Stimulated activated naive CD8-positive, alpha-beta T cell treated with anti-CD3 and anti-CD28 coated beads, Interleukin-15, amount 100 ng/mL, for 72 hours (primary cell): ENCODE measurements at regions not wholly inside any gene's neighbourhood (a gene's known extent, or its start where the extent isn't known, plus 50 kb on each side); places are given as distances from the start of the nearest gene placed in this dataset.
"Not testable (repeated sequence)": the region's sequence is repeated elsewhere in the genome, so short reads cannot be mapped to it uniquely, and the experiment has no call there.

Experiments used
- ATAC-seq: fragments of 150-1000 bp; cut with Tn5 transposase; 2 replicates; pipeline ENCODE4 v1.10.0; 2021; ENCODE audit warnings: mild to moderate bottlenecking, moderate library complexity
- DNase-seq, 2 donors: peaks; one replicate each; pipeline ENCODE4 v3.0.0; 2021 to 2022
- H3K27ac Mint-ChIP-seq, 2 donors: one replicate each; pipeline ENCODE4 v1.8.0; 2022; ENCODE audit warnings: mild to moderate bottlenecking in 2 of 2, mixed read lengths in 2 of 2, moderate library complexity in 2 of 2
- H3K27me3 Mint-ChIP-seq: one replicate; pipeline ENCODE4 v1.8.0; 2022; ENCODE audit warnings: mixed read lengths
- H3K4me1 Mint-ChIP-seq: one replicate; pipeline ENCODE4 v1.8.0; 2022; ENCODE audit warnings: mild to moderate bottlenecking, mixed read lengths
- H3K4me3 Mint-ChIP-seq, 2 donors: one replicate each; pipeline ENCODE4 v1.8.0; 2022; ENCODE audit warnings: mild to moderate bottlenecking in 2 of 2, mixed read lengths in 2 of 2, moderate library complexity in 1 of 2
- H3K9me3 Mint-ChIP-seq, 2 donors: one replicate each; pipeline ENCODE4 v1.8.0; 2022; ENCODE audit warnings: mixed read lengths in 2 of 2

- no peaks in the 10 kb centered on the region for H3K27me3 Mint-ChIP-seq
- ATAC-seq (no peak), DNase-seq (no peak)
- no peak overlapping the region for H3K27ac Mint-ChIP-seq
- peaks cover 15% of the 10 kb centered on the region for H3K4me1 Mint-ChIP-seq
- no peaks in the 10 kb centered on the region for H3K9me3 Mint-ChIP-seq
- H3K4me3 Mint-ChIP-seq, result no peak overlapping the region
These were observed 467.6 kb upstream of the CFAP20DC start for GRCh38 chr3:59517388-59517787.

- Mint-ChIP-seq H3K27me3 (no peaks in the 10 kb centered on the region), H3K27ac (no peak overlapping the region), H3K4me3 (no peak overlapping the region), H3K9me3 (no peaks in the 10 kb centered on the region), H3K4me1 (peaks cover 25% of the 10 kb centered on the region)
- DNase-seq (no peak), ATAC-seq (no peak)
These were observed 466.1 kb upstream of the CFAP20DC start for GRCh38 chr3:59515966-59516365.

- Mint-ChIP-seq H3K27ac (peak overlapping the region in 1 of 2 donors; percentile 88), H3K4me3 (peak overlapping the region in 1 of 2 donors; percentile 25), H3K27me3 (no peaks in the 10 kb centered on the region), H3K4me1 (peaks cover 25% of the 10 kb centered on the region), H3K9me3 (no peaks in the 10 kb centered on the region)
- DNase-seq (no peak), ATAC-seq (peak; percentile 66)
These were observed 465.1 kb upstream of the CFAP20DC start for GRCh38 chr3:59514865-59515482.

- Mint-ChIP-seq H3K4me3 (no peak overlapping the region), H3K27me3 (no peaks in the 10 kb centered on the region), H3K9me3 (peaks cover 0 to 8% of the 10 kb centered on the region in 2 donors), H3K4me1 (peaks cover 25% of the 10 kb centered on the region), H3K27ac (no peak overlapping the region)
- no peak for ATAC-seq
- DNase-seq, result no peak
These were observed 463.7 kb upstream of the CFAP20DC start for GRCh38 chr3:59513570-59513969.

GRCh38 chr3:59512066-59512465 lies 462.2 kb upstream of the CFAP20DC start:
- ATAC-seq, result peak; percentile 73
- Mint-ChIP-seq H3K27ac (no peak overlapping the region), H3K9me3 (peaks cover 0 to 12% of the 10 kb centered on the region in 2 donors), H3K4me1 (peaks cover 25% of the 10 kb centered on the region), H3K4me3 (peak overlapping the region in 1 of 2 donors; percentile 31), H3K27me3 (no peaks in the 10 kb centered on the region)
- DNase-seq, result no peak

- H3K4me3 Mint-ChIP-seq, result no peak overlapping the region
- DNase-seq (no peak), ATAC-seq (no peak)
- no peak overlapping the region for H3K27ac Mint-ChIP-seq
- peaks cover 0 to 12% of the 10 kb centered on the region in 2 donors for H3K9me3 Mint-ChIP-seq
- no peaks in the 10 kb centered on the region for H3K27me3 Mint-ChIP-seq
- H3K4me1 Mint-ChIP-seq, result peaks cover 25% of the 10 kb centered on the region
These were observed 460.8 kb upstream of the CFAP20DC start for GRCh38 chr3:59510576-59510975.

- no peak for ATAC-seq
- H3K27me3 Mint-ChIP-seq, result no peaks in the 10 kb centered on the region
- peaks cover 16% of the 10 kb centered on the region for H3K4me1 Mint-ChIP-seq
- peaks cover 0 to 21% of the 10 kb centered on the region in 2 donors for H3K9me3 Mint-ChIP-seq
- H3K4me3 Mint-ChIP-seq, result no peak overlapping the region
- H3K27ac Mint-ChIP-seq, result no peak overlapping the region
- no peak for DNase-seq
These were observed 458.4 kb upstream of the CFAP20DC start for GRCh38 chr3:59508273-59508672.

- Mint-ChIP-seq H3K9me3 (peaks cover 0 to 22% of the 10 kb centered on the region in 2 donors), H3K27me3 (no peaks in the 10 kb centered on the region)
- no peak for ATAC-seq
These were observed 456.4 kb upstream of the CFAP20DC start for GRCh38 chr3:59506191-59506590.

GRCh38 chr3:59503441-59503840 lies 453.6 kb upstream of the CFAP20DC start:
- peaks cover 11% of the 10 kb centered on the region for H3K4me1 Mint-ChIP-seq
- H3K27me3 Mint-ChIP-seq, result no peaks in the 10 kb centered on the region
- no peak overlapping the region for H3K4me3 Mint-ChIP-seq
- DNase-seq (no peak), ATAC-seq (no peak)
- no peak overlapping the region for H3K27ac Mint-ChIP-seq
- peaks cover 0 to 13% of the 10 kb centered on the region in 2 donors for H3K9me3 Mint-ChIP-seq

More at GRCh38 chr3:59506191-59506590, 456.4 kb upstream of the CFAP20DC start:
- H3K4me1 Mint-ChIP-seq, result peaks cover 11% of the 10 kb centered on the region
- no peak overlapping the region for H3K27ac Mint-ChIP-seq
- no peak for DNase-seq
- no peak overlapping the region for H3K4me3 Mint-ChIP-seq

GRCh38 chr3:59502806-59503205 lies 453.0 kb upstream of the CFAP20DC start:
- ATAC-seq (peak; percentile 80), DNase-seq (peak; percentile 5 to 37)
- Mint-ChIP-seq H3K27me3 (no peaks in the 10 kb centered on the region), H3K4me3 (no peak overlapping the region), H3K27ac (no peak overlapping the region), H3K4me1 (peaks cover 11% of the 10 kb centered on the region), H3K9me3 (peaks cover 0 to 11% of the 10 kb centered on the region in 2 donors)

- H3K4me1 Mint-ChIP-seq, result peaks cover 17% of the 10 kb centered on the region
- no peak overlapping the region for H3K4me3 Mint-ChIP-seq
- ATAC-seq (no peak), DNase-seq (no peak)
- peaks cover 9% of the 10 kb centered on the region for H3K27me3 Mint-ChIP-seq
- no peak overlapping the region for H3K27ac Mint-ChIP-seq
- peaks cover 10 to 17% of the 10 kb centered on the region in 2 donors for H3K9me3 Mint-ChIP-seq
These were observed 450.1 kb upstream of the CFAP20DC start for GRCh38 chr3:59499954-59500353.

GRCh38 chr3:59499000-59499399 lies 449.2 kb upstream of the CFAP20DC start:
- no peak for ATAC-seq

GRCh38 chr3:59496250-59496649 lies 446.4 kb upstream of the CFAP20DC start:
- Mint-ChIP-seq H3K27me3 (peaks cover 9% of the 10 kb centered on the region), H3K4me1 (peaks cover 7% of the 10 kb centered on the region), H3K9me3 (peaks cover 9 to 12% of the 10 kb centered on the region in 2 donors), H3K4me3 (no peak overlapping the region), H3K27ac (no peak overlapping the region)
- ATAC-seq (no peak), DNase-seq (no peak)

More at GRCh38 chr3:59499000-59499399, 449.2 kb upstream of the CFAP20DC start:
- Mint-ChIP-seq H3K9me3 (peaks cover 12 to 17% of the 10 kb centered on the region in 2 donors), H3K27me3 (peaks cover 9% of the 10 kb centered on the region), H3K27ac (no peak overlapping the region), H3K4me1 (peaks cover 17% of the 10 kb centered on the region), H3K4me3 (no peak overlapping the region)
- DNase-seq, result no peak

- not testable (repeated sequence) for H3K4me3 Mint-ChIP-seq, H3K4me1 Mint-ChIP-seq, H3K27me3 Mint-ChIP-seq, DNase-seq, ATAC-seq, H3K27ac Mint-ChIP-seq
- H3K9me3 Mint-ChIP-seq, result peaks cover 9 to 12% of the 10 kb centered on the region in 2 donors
These were observed 445.1 kb upstream of the CFAP20DC start for GRCh38 chr3:59494969-59495368.

- ATAC-seq (no peak), DNase-seq (no peak)
- H3K27ac Mint-ChIP-seq, result no peak overlapping the region
- no peaks in the 10 kb centered on the region for H3K27me3 Mint-ChIP-seq
- H3K4me1 Mint-ChIP-seq, result no peaks in the 10 kb centered on the region
- H3K9me3 Mint-ChIP-seq, result peaks cover 8 to 10% of the 10 kb centered on the region in 2 donors
- H3K4me3 Mint-ChIP-seq, result no peak overlapping the region
These were observed 436.7 kb upstream of the CFAP20DC start for GRCh38 chr3:59486520-59486919.

- Mint-ChIP-seq H3K4me1 (peaks cover 19% of the 10 kb centered on the region), H3K4me3 (no peak overlapping the region), H3K27me3 (no peaks in the 10 kb centered on the region), H3K27ac (no peak overlapping the region), H3K9me3 (peaks cover 7 to 9% of the 10 kb centered on the region in 2 donors)
- DNase-seq, result no peak
- ATAC-seq, result no peak
These were observed 433.4 kb upstream of the CFAP20DC start for GRCh38 chr3:59483191-59483590.

GRCh38 chr3:59482684-59483083 lies 432.9 kb upstream of the CFAP20DC start:
- Mint-ChIP-seq H3K4me3 (no peak overlapping the region), H3K9me3 (peaks cover 2 to 4% of the 10 kb centered on the region in 2 donors), H3K27me3 (no peaks in the 10 kb centered on the region), H3K4me1 (peaks cover 19% of the 10 kb centered on the region), H3K27ac (no peak overlapping the region)
- DNase-seq, result no peak
- ATAC-seq, result no peak
